ENCODE measurements at regions not wholly inside any gene's neighbourhood (a gene's known extent, or its start where the extent isn't known, plus 50 kb on each side); places are given as distances from the start of the nearest gene placed in this dataset.

DNA sequence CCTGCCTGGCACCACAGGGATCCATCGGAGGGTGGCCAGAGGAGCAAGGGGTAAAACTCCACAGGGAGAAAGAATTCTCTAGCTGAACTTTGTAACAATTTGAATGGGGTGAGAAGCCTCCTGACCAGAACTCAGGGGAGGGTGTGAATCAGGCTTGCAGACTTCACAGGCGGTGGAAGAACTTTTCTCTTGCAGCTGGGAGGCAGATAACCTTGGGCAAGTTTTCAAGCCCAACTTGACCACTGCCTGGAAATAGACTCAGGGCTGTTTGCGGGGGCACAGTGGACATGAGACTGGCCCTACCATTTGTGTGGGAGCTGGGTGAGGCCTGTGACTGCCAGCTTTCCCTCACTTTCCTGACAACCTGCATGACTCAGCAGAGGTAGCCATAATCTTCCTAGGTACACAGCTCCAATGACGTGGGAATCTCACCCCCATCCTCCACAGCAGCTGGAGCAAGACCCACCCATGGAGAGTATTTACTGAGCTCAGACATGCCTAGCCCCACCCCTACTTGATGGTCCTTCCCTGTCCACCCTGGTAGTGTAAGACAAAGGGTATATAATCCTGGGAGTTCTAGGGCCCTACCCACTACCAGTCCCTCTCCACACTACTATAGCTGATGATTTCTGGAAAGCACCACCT, 210.0 kb upstream of the AGTR2 start:
- TF ChIP-seq CTCF (IDR thresholded peaks at IDR 0.05), result no peak
- no peak for TF ChIP-seq POLR2A (IDR thresholded peaks at IDR 0.05)
